Endothelial cell of hepatic sinusoid (primary cell): ENCODE measurements at regions not wholly inside any gene's neighbourhood (a gene's known extent, or its start where the extent isn't known, plus 50 kb on each side); places are given as distances from the start of the nearest gene placed in this dataset.

Source experiments
- in situ Hi-C: cut with HindIII; loops from 2 replicates; pipeline ENCODE4 v1.10.0; 2017; ENCODE audit warnings: low sequenced_read_pairs

- in situ Hi-C loops = loop anchor here (5.0 to 25.0 kb wide), 2 partner anchors 97 to 603 kb away; no protein-coding TSS in a partner anchor
Measured at GRCh38 chr1:200290010-200290685, 119.7 kb downstream of the ZNF281 start.

GRCh38 chr1:200288226-200288625, 121.6 kb downstream of the ZNF281 start:
- in situ Hi-C loops = loop anchor here (25.0 kb wide), 1 partner anchor 601 kb away; no protein-coding TSS in a partner anchor

- in situ Hi-C loops = loop anchor here (25.0 kb wide), 1 partner anchor 597 kb away; no protein-coding TSS in a partner anchor
Measured at GRCh38 chr1:200284236-200284635, 125.6 kb downstream of the ZNF281 start.

- in situ Hi-C loops = loop anchor here (25.0 kb wide), 1 partner anchor 595 kb away; no protein-coding TSS in a partner anchor
Measured at GRCh38 chr1:200282497-200283122, 127.2 kb downstream of the ZNF281 start.

GRCh38 chr1:200281201-200281835, 128.5 kb downstream of the ZNF281 start:
- in situ Hi-C loops = loop anchor here (25.0 kb wide), 1 partner anchor 594 kb away; no protein-coding TSS in a partner anchor

GRCh38 chr1:200279810-200280411, 129.9 kb downstream of the ZNF281 start:
- in situ Hi-C loops = loop anchor here (5.0 to 25.0 kb wide), 5 partner anchors 43 to 593 kb away; no protein-coding TSS in a partner anchor

GRCh38 chr1:200275816-200276453, 133.9 kb downstream of the ZNF281 start:
- in situ Hi-C loops = loop anchor here (5.0 to 25.0 kb wide), 5 partner anchors 39 to 589 kb away; no protein-coding TSS in a partner anchor

GRCh38 chr1:200275415-200275814, 134.4 kb downstream of the ZNF281 start:
- in situ Hi-C loops = loop anchor here (5.0 to 25.0 kb wide), 5 partner anchors 38 to 588 kb away; no protein-coding TSS in a partner anchor

- in situ Hi-C loops = no loop called here
Measured at GRCh38 chr1:200274116-200274515, 135.7 kb downstream of the ZNF281 start.

GRCh38 chr1:200272481-200273068, 137.3 kb downstream of the ZNF281 start:
- in situ Hi-C loops = no loop called here

GRCh38 chr1:200269256-200269655, 140.6 kb downstream of the ZNF281 start:
- in situ Hi-C loops = no loop called here

- in situ Hi-C loops = no loop called here
Measured at GRCh38 chr1:200267937-200268336, 141.9 kb downstream of the ZNF281 start.

GRCh38 chr1:200267458-200267857, 142.4 kb downstream of the ZNF281 start:
- in situ Hi-C loops = no loop called here

- in situ Hi-C loops = no loop called here
Measured at GRCh38 chr1:200266871-200267270, 143.0 kb downstream of the ZNF281 start.

- in situ Hi-C loops = no loop called here
Measured at GRCh38 chr1:200265881-200266280, 144.0 kb downstream of the ZNF281 start.

GRCh38 chr1:200265104-200265503, 144.7 kb downstream of the ZNF281 start:
- in situ Hi-C loops = no loop called here

- in situ Hi-C loops = no loop called here
Measured at GRCh38 chr1:200263203-200263602, 146.6 kb downstream of the ZNF281 start.

- in situ Hi-C loops = no loop called here
Measured at GRCh38 chr1:200262326-200262965, 147.4 kb downstream of the ZNF281 start.

- in situ Hi-C loops = no loop called here
Measured at GRCh38 chr1:200260597-200261335, 149.1 kb downstream of the ZNF281 start.
